ENCODE measurements at regions not wholly inside any gene's neighbourhood (a gene's known extent, or its start where the extent isn't known, plus 50 kb on each side); places are given as distances from the start of the nearest gene placed in this dataset.

DNA sequence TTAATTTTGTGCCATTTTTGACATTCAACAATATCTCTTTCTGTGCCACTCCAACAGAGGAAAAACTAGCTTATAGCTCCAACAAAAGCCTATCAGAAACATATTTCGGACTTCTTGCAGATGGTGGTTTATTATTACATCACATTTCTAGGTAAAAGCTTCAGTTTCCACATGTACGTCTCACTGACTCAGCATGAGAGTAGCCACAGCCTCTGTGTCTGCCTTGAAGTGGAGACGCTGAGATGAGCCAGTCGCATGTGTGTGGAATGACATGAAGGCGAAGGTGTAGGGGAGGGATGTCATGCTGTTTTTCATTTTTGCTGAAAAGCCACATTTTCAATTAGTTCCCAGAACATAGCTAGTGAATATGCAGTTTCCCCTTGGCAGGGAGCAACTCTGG lies 598.6 kb downstream of the EFNB2 start:
- no peak for DNase-seq (ENCODE audit: low read depth, low spot score)

DNA sequence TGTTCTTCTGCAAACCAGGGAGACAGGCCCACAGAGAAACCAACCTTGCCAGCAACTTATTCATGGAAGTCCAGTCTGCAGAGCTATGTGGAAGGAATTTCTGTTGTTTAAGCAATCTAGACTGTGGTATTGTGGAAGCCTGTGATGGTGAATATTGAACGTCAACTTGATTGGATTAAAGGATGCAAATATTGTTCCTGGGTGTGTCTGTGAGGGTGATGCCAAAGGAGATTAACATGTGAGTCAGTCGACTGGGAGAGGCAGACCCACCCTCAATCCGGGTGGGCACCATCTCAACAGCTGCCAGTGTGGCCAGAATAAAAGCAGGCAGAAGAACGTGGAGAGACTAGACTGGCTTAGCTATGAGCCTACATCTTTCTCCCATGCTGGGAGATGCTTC lies 606.0 kb downstream of the EFNB2 start:
- DNase-seq (ENCODE audit: low read depth, low spot score), result no peak

GRCh38 chr13:105928901-105929300 lies 606.6 kb downstream of the EFNB2 start:
- no peak for DNase-seq (ENCODE audit: low read depth, low spot score)

- DNase-seq (ENCODE audit: low read depth, low spot score), result no peak
Observed at GRCh38 chr13:105928048-105928447, 607.4 kb downstream of the EFNB2 start.

- no peak for DNase-seq (ENCODE audit: low read depth, low spot score)
Observed at GRCh38 chr13:105925496-105925895, 610.0 kb downstream of the EFNB2 start.

DNA sequence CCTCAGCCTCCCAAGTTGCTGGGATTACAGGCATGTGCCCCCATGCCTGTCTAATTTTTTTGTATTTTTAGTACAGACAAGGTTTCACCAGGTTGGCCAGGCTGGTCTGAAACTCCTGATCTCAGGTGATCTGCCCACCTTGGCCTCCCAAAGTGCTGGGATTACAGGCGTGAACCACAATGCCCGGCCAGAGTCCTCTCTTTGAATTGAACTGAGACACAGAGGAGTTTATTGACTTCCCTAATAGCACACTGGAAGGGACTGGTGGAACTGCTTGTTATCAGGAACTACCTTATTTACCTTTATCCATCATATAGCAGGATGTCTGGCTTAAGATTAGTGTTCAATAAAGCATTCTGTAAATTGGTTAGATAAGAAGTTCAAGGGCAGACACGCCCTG lies 613.8 kb downstream of the EFNB2 start:
- DNase-seq (ENCODE audit: low read depth, low spot score), result no peak

GRCh38 chr13:105920370-105920769 lies 615.1 kb downstream of the EFNB2 start:
- DNase-seq (ENCODE audit: low read depth, low spot score), result no peak

GRCh38 chr13:105918842-105919741 lies 616.4 kb downstream of the EFNB2 start:
- peak; percentile 49 for DNase-seq (ENCODE audit: low read depth, low spot score)

GRCh38 chr13:105915146-105915850 lies 620.2 kb downstream of the EFNB2 start:
- no peak for DNase-seq (ENCODE audit: low read depth, low spot score)

- DNase-seq (ENCODE audit: low read depth, low spot score), result no peak
Observed at GRCh38 chr13:105914291-105915036, 621.0 kb downstream of the EFNB2 start.

DNA sequence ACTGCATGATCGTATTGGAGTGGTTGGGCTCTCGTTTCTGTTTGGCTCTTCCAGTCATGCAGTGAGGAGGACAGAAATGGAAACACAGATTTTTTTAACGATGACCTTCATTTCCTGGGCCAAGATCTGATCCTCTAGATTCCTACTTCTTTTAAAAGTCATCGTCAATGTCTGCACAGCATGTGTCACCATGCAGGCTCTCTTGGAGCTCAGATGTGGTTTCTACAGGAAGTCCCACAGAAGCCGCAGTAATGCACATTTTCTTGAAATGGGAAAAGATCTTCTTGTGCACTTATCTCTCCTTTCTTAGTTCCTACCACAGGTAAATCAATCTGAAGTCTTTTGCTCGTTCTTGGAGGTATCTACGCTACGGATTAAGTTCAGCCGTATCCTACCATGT lies 626.9 kb downstream of the EFNB2 start:
- DNase-seq (ENCODE audit: low read depth, low spot score), result no peak

DNA sequence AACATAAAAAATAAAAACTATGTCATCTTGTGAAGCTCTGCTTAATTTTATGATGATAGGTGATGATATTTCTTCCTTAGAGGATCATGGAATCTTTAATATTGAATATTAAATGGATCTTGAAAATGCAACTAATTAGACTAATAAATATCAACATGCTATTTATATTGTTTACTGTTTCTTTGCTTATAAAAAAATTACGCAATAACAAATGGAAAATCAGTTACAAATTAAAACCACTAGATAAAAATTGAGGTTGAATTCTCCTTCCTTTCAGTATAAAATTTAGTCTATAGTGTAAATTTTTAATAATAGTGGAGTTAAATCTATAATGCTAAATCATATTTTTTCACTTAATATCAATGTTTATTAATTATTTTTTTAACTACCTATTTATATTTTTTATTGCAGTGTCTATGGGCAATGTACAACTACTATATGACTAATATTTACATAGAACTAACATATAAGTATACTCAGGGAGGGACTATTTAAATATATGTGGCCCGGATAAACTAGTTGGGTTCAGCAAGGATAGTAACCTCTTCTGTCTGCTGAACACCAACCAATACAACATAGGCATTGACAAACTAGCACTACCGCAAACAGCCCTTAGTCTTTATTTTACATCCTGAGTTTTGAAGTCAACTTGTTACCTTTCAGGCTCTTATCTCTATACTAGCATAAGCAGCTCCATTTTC lies 628.0 kb downstream of the EFNB2 start:
- no peak for DNase-seq (ENCODE audit: low read depth, low spot score)

DNA sequence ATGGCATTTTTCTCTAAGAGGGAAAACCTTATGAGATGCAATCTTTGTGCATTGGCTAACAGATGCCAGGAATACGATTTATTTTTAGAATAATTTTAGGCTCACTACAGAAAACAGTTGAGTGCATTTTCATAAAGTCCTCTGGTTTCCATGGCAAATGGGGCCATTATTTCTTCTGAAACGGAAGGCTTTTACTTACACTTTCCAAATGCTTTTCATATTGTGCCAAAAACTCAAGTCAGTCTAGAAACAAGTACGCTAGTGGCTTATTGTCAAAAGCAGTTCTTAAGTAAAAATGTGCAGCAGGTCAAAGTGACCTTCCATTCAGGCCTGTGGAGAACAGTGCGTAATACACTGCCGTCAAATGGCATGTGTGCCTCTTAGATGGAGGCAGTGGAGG lies 628.7 kb downstream of the EFNB2 start:
- no peak for DNase-seq (ENCODE audit: low read depth, low spot score)

GRCh38 chr13:105904034-105904742 lies 631.3 kb downstream of the EFNB2 start:
- no peak for DNase-seq (ENCODE audit: low read depth, low spot score)

GRCh38 chr13:105902396-105902795 lies 633.1 kb downstream of the EFNB2 start:
- no peak for DNase-seq (ENCODE audit: low read depth, low spot score)

GRCh38 chr13:105897575-105897974 lies 637.9 kb downstream of the EFNB2 start:
- no peak for DNase-seq (ENCODE audit: low read depth, low spot score)

DNA sequence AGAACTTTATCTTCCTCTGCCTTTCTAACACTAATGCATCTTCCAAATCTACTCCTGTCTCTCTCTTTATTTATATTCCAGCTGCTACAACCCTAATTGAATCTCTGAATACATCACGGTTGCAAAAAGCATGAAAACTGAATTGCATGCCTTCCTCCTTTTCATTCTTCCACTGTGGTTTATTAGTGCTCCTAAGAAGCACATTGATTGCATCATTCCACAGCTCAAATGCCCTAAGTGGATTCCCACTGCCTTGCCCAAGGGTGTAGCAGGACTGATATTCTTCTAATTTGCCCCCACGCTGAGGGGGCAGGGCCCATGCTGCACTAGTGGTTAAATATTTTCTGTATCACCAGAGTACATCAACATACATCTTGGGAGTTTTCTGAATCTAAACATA lies 640.8 kb downstream of the EFNB2 start:
- no peak for DNase-seq (ENCODE audit: low read depth, low spot score)

- no peak for DNase-seq (ENCODE audit: low read depth, low spot score)
Observed at GRCh38 chr13:105890509-105890908, 645.0 kb downstream of the EFNB2 start.

DNA sequence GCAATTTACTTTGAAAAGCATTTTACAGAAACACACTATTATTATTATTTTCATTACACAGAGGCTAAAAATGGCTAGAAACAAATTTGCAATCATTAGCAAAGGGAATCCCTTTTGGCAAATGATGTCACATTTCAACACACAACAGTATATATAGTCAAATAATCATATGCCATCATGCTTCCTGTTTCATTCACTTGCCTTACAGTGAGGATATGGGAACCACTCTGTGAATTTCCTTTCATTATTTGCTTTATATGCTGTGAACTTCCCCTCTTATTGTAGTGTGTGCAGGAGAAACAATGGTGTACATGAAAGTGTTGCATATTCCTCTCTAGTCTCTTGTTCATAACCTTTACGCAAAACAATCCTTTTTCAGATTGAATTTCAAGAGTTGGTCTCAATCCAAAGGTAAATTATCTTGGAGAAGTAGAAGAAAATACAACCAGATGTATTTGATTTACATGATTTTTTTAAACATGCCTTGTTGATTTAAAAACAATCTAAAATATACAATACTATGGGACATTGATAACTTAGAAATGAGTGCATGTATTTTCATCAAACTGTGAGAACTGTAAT lies 657.3 kb downstream of the EFNB2 start:
- DNase-seq (ENCODE audit: low read depth, low spot score), result no peak

GRCh38 chr13:105874814-105875213 lies 660.6 kb downstream of the EFNB2 start:
- no peak for DNase-seq (ENCODE audit: low read depth, low spot score)

DNA sequence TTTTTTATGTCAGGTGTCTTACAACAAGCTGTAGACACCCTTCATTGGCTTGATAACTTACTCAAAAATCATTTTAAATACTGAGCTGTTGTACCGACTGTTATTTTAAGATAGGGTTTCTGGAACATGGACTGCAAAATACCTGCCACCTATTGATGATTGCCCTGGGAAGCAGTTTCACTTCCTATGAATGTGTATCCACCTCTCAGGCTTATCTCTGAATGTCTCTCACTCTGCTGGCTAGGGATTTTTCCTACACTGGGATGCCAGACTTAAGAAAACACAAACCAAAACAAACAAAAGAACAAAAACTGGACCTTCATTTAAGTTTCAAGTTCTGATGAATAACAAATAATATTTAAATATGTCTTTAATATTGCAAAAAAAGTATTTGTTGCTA lies 663.7 kb downstream of the EFNB2 start:
- no peak for DNase-seq (ENCODE audit: low read depth, low spot score)

Data from ELF-1 (cell line).